HG03196 (cell line): ENCODE measurements at regions not wholly inside any gene's neighbourhood (a gene's known extent, or its start where the extent isn't known, plus 50 kb on each side); places are given as distances from the start of the nearest gene placed in this dataset.
A peak's percentile ranks its signal among the peaks of the same experiment; 100 is the strongest.
"Not testable (repeated sequence)": the region's sequence is repeated elsewhere in the genome, so short reads cannot be mapped to it uniquely, and the experiment has no call there.

ENCODE experiments used
- ATAC-seq: cut with Tn5 transposase; IDR thresholded peaks from one replicate; pipeline ENCODE4 v1.9.1; 2021; ENCODE audit not compliant: unreplicated experiment

DNA sequence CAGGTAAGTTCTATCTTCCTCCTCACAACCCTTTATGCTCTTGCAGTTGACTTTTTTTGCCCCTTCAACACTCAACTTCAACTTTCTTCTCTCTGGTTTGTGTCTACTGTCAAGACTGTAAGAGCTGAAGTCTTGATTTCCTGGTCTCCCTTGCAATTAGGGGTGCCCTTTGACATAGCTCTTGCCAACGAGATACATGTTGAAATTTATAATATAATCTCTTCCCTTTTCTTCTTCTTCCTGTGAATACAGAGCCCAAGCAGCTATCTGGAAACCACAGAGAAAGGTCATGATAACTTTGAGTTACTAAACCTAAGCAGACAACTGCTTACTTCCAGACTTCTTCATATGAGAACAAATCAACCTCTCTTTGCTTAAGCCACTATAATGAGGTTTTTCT lies 163.5 kb downstream of the MC4R start:
- no peak for ATAC-seq

DNA sequence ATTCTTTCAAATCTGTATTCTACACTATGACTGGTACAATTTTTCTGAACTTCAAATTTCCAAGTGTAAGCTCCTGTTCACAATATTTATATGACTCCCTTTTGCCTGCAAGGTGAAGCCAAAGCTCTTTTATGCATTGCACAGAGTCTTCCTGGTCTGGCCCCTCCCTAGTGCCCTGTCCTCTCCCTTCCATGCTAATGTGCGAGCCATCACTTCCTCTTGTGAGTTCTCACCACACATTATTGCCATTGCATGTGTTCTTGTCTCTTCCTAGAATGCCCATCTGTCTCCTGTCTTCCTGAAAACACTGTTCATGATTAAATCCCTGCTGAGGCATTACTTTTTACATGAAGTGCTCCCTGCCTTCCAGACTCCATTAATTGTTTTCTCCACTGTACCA lies 169.9 kb downstream of the MC4R start:
- no peak for ATAC-seq

DNA sequence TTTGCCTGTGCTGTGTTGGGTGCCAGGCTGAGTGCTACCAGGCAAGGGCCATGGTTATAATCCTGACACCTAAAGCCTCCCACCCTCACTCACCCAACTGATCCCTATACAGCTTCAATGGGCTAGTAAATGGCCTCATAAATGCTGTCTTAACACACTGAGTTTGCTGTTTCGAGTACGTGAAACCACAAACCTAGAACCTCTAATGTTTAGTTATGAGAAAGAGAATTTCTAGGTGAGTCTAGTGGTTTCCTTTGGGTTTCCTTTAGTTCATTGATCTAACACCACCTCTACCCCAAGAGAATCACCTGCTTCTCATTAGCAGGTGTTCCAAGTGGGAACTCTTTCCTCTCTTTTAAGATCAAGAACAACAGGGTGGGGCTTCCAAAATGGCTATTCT lies 172.0 kb downstream of the MC4R start:
- ATAC-seq, result no peak

DNA sequence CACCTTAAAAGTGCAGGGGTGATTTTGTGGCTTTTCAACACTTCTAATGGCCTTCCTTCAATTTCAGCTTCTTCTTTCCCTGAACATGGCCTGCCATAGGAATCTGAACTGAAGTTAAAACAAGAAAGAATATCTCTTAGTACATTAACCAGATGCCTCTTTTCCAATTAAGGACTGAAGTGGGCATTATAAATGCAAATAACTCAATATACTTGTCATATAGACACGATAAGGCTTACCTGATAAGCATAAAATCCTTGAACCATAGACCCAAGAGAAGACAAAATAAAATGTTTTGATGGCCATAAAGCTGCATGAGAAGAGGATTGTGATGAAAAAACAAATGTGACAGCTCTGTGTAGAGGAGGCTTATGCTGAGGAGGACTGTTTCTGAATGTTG lies 173.1 kb downstream of the MC4R start:
- no peak for ATAC-seq

DNA sequence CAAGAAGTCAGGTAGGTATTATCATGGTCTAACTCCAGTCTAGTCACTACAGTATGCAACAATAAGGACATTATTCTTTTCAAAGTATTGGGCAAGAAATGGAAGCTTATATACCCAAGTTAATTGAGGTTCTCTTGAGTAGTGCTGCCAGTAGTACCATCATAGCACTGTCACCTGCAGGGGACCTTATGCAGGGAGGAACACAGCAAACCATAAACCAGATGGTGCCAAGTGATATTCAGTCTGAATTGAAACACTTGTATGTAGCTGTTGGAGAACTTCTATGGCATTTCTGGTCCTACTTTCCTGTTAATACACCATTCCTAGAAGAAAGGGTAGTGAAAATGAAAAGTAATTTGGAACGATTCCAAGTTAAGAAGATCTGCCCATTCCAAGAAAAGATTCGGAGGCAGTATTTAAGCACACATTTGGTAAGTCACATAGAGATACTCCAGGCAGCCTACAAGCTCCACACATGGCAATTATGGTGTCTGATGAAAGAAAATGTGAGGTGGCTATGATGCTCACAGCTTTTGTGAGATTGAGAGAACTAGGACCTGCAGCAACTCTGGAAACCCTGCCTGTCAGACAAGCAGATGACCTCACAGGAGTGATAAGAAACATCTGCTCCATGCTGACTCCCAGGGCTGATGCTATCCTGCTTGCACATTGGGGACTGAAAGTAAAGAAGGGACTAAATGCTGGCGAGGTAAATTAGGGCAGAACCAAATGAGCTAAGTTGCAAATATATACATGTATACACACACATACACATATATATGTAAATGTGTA lies 174.7 kb downstream of the MC4R start:
- ATAC-seq, result no peak

DNA sequence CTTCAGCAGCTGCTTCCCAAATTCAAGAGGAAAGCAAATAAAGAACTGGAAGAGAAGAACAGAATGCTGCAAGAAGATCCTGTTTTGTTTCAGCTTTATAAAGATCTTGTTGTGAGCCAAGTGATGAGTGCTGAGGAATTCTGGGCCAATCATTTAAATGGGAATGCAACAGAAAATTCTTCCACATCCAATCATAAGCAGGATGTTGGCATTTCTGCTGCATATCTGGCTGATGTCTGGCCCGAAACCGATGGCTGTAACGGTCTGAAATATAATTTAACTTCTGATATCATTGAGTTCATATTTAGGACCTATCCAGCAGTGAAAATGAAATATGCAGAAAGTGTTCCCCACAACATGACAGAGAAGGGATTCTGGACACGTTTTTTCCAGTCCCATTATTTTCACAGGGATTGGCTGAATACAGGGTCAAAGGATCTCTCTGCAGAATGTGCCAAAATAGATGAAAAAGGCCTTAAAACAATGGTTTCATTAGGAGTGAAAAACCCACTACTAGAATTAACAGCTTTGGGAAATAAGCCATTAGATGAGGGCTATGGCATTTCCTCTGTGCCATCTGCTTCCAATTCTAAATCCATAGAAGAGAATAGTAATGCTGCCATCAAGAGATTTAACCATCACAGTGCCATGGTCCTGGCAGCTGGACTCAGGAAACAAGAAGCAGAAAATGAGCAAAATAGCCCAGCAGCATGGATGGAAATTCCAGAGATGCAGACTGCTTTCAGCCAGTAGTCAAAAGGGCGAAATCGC lies 175.6 kb downstream of the MC4R start:
- no peak for ATAC-seq

DNA sequence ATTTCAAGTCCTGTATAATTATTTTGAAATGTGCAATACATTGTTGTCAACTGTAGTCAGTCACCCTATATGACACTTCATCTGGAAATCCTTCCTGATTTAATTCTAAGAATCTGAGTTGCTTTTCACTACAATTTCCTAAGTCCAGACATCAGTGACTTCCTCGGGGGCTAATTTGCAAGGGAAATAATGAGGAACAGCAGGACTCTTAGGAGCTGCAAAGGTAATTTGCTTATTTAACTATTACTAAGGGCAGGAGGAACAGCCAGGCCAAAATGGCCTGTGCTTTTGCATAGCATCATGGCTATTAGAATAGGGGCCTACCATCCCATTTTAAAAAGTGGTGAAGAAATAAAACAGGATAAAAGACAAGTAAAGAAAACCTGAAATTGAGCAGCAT lies 178.8 kb downstream of the MC4R start:
- ATAC-seq, result no peak

DNA sequence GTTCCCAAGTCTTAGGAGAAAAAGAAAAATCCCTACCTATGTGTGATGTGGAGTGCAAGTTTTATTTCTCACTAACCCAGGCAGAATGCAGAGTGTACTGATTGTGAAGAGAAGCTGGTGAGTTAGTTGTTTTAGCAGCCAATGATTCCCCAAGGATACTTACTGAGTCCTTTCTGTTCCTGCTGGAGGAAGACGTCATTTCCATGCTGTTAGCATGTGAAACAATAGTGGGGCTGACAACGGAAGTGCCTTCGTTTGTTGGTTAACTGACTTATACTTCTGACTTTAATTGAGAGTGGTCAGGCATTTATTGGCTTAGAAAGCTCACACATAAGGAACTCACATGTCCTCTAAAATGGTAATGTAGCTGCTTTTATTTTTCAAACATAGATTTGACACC lies 180.6 kb downstream of the MC4R start:
- no peak for ATAC-seq

DNA sequence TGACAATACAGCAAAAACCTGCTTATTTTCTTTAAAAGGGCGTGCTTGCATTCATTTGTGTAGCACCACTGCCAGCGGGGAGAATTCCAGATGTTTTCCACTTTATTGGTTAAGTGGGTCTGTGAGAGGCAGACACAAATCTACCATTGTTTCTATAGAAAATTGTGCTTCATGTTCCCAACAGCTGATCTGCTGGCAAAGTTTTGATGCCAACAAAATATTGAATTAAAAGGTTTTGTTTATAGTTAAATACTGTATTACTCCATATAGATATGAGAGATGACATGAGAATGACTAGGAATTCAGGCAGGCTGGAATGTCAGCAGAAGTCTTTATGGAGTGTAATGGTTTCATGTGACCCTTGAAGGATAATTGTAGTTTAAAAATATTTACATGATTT lies 182.7 kb downstream of the MC4R start:
- no peak for ATAC-seq

DNA sequence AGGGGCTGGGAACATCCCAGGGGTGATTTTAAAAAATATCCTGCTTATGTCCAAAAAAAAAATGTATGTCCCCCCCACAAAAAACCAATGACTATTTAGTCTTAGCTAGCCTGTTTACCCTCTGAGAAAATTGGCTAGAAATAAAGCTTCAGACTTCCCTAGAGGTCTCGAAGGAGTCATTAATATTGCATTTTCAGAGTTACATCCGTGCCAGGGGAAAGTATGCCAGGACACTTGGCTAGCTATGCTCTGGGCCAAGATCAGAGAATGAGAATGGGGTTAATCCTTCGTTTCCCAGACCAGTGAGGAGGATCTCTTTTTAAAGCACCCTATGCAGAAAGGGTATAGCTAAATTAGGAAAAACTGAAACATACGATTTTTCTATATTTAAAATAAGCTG lies 183.6 kb downstream of the MC4R start:
- ATAC-seq, result no peak

DNA sequence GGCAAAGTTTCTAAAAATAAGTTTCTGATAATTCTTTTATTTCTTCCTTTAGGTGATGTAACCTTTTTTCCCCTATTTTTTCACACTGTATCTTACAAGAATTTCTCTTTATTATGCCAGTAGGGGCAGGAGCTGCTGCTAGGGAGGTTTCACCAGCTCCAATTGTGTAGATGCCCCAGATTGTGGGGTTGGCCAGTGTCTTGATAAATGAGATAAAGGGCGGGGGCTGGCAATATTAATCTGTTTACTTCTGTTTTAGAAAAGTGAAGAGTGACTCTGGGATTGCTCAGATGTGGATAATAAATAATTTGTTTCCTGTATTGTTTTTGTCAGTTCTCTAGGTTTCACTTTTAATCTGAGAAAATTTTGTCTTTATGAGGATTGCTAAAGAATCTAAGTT lies 190.4 kb downstream of the MC4R start:
- no peak for ATAC-seq

DNA sequence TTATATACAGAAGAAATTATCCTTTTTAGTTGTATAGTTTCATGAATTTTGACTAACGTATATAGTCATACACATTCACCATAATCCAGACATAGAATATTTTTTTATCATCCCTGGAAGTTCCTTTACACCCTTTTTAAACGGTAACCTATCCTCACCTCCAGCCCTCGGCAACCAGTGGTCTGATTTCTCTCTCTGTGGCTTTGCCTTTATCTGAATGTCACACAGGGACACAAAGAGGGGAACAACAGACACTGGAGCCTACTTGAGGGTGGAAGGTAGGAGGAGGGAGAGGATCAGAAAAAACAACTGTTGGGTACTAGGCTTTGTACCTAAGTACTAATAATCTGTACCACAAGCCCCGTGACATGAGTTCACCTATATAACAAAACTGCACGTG lies 191.9 kb downstream of the MC4R start:
- no peak for ATAC-seq

DNA sequence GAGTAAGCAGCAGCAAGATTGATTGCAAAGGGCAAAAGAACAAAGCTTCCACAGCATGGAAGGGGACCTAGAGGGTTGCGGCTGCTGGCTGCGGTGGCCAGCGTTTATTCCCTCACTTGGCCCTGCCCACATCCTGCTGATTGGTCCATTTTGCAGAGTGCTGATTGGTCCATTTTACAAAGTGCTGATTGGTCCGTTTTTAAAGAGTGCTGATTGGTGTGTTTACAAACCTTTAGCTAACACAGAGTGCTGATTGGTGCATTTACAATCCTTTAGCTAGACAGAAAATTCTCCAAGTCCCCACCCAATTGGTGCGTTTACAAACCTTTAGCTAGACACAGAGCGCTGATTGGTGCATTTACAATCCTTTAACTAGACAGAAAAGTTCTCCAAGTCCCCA lies 194.4 kb downstream of the MC4R start:
- not testable (repeated sequence) for ATAC-seq

DNA sequence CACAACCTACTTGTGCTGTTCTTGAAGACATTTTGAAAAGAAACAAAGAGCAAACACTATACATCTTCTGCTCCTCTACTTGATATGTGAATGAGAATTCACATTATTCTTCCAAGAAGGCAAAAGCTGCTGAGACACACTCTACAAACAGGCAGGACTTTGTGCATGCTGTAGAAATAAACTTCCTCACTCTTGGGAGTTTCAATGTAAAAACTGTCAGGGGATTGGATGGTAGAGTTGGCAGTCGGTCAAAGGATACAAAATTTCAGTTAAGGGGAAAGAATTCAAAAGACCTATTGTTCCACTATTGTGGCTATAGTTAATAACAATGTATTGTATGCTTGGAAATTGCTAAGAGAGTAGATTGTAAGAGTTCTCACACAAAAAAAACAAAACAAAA lies 196.3 kb downstream of the MC4R start:
- ATAC-seq, result no peak

DNA sequence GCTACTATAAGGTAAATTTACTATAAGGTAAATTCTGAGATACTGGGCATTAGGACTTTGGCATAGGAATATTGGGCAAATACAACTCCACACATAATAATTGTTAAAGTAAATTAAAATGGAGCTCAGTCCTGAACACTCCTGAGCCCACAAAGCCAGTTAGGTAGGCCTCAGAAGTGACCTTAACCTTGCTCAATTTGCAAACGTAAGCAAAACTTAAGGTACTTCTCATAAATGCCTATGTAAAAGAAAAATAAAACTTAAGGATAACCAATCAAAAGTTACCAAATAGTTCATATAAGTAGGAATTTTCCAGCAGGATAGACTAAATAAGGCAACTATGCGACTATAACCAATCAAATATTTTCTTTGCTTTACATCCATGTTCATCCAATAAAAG lies 197.7 kb downstream of the MC4R start:
- no peak for ATAC-seq

DNA sequence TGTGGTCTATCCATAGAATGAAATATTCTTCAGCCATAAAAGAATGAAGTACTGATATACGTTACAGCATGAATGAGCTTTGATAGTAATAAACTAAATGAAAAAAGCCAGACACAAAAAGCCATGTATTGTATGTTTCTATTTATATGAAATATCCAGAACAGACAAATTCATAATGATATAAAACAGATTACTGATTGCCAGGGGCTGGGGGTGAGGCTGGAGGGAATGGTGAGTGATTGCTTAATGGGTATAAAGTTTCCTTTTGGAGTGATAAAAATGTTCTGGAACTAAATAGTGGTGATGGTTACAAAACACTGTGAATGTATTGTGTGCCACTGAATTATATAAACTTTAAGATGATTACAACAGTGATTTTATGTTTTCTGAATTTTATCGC lies 200.5 kb downstream of the MC4R start:
- no peak for ATAC-seq

DNA sequence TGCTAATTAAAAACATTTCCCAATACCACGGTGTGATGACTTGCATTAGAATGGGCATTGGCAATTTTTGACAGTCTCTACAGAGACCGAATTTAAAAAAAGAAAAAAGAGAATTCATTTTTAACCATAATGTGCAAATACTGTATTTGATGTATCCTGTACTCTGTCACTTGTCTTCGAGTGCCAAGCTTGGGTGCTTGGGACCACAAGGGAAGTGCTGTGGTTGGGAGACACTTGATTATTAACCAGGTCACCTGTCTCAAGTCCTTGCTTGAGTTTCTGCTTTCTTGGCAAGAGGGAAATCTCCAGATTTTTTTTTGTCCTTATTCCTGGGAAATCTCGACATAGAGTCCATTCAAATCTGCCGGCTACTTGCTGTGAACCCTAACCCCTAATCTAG lies 209.0 kb downstream of the MC4R start:
- ATAC-seq, result peak; percentile 96

DNA sequence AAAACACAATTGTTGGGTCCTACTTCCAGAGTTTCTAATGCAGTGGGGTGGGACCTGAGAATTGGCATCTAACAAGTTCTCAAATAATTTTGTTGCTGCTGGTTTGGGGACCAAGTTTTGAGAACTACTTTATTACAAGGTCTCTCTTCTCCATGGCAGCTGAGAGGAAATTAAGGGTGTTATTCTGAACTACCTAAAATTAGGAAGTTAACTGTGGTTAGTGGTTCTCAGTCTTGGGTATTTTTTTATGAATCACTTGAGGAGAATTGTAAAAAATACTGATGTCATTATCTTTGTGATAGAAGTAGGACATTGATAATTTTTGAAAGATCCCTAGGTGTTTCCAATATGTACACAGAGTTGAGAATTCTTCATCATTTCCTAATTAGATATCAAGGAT lies 210.2 kb downstream of the MC4R start:
- ATAC-seq, result no peak

DNA sequence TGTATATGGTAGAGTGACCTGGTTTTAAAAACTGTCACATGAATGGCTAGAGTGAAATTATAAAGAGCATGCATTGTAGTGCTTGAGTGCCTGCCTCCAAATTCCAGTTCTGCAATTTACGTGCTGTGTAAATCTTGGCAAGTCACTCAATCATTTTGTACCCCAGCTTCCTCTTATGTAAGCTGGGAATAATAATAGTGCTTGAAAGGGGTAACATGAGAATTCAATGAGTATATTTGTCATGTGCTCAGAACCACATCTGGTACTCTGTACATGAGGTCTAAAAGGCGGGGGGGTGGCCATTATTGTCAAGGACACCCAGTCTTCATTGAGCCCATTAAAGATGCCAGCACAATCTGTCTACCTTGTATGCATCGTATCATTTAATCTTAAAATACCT lies 214.8 kb downstream of the MC4R start:
- no peak for ATAC-seq

DNA sequence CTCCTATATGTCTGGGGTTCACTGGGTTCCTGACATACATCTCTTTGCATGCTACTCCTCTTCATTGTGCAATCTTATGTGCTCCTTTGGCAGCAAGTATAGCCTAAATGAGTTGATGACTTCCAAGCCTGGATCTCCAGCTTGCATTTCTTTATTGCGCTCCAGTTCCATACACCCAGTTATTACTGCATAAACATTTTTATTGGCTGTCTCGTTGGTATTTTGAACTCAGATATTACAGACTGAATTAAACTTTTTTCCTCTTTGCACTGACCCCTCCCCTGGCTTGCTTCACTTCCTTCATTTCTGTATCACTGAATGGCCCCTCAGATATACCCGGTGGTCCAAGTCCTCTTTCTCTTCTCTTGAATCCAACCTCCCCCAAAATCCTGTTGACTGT lies 219.2 kb downstream of the MC4R start:
- ATAC-seq, result no peak

DNA sequence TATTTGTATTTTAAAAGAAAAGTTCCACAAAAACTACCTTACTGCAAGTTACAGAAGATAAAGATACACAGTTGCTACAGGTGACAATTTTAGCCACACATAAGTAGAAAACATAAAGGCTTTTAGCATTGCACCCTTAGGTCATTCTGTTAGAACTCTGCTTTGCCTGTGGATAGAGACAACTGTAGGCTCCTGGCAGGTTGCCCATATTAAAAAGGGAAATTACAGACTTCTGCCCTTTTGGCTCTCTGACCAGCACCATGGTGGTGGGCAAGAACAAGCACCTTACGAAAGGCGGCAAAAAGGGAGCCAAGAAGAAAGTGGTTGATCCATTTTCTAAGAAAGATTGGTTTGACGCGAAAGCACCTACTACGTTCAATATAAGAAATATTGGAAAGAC lies 223.3 kb downstream of the MC4R start:
- no peak for ATAC-seq

DNA sequence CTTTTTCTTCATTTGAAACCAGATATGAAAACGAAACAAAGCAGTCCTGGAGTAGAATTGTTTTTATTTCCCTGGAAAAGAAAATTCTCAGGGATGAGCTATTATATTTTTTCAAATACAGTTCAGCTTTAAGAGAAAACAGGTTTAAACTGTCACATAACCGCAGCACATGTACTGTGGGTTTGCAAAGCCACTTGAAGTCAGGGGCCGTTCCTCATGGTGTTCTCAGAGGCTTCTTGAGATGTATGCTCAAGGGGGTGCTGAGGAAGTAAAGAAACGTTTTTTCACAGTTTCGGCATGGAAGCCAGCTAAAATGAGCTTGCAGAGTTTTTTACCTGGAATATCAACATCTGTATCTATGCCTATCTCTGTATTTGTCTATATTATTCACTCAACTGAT lies 225.3 kb downstream of the MC4R start:
- peak; percentile 33 for ATAC-seq
